A549 (cell line): ENCODE measurements at regions not wholly inside any gene's neighbourhood (a gene's known extent, or its start where the extent isn't known, plus 50 kb on each side); places are given as distances from the start of the nearest gene placed in this dataset.

Experiments
- CBX8 ChIP-seq: fragments of 200-600 bp; sonication (generic); IDR thresholded peaks from 2 replicates; pipeline ENCODE4 v1.6.1; 2016
- EP300 ChIP-seq, 2 experiments: fragments of >200 bp; sonication (Bioruptor Twin); formaldehyde crosslinking; IDR thresholded peaks; 2 replicates in 1 of 2; 3 replicates in 1 of 2; pipeline ENCODE4 v1.6.1; 2016 to 2017
- ESRRA ChIP-seq: fragments of 150-350 bp; IDR thresholded peaks from 2 replicates; pipeline ENCODE4 v1.6.1; 2014; ENCODE audit warnings: mild to moderate bottlenecking, low read length, borderline replicate concordance
- HEYL ChIP-seq: fragments of 250-450 bp; sonication (Bioruptor Pico); IDR thresholded peaks from 2 replicates; pipeline ENCODE4 v1.8.0; 2021; ENCODE audit warnings: mild to moderate bottlenecking, moderate library complexity
- KDM1A ChIP-seq: fragments of 200-600 bp; sonication (generic); IDR thresholded peaks from 2 replicates; pipeline ENCODE4 v1.6.1; 2016; ENCODE audit warnings: low read depth, mild to moderate bottlenecking
- MAFK ChIP-seq: fragments of 450-650 bp; IDR thresholded peaks from 2 replicates; pipeline ENCODE4 v1.6.1; 2014; ENCODE audit not compliant: partially characterized antibody
- MYC ChIP-seq: IDR thresholded peaks from 2 replicates; pipeline ENCODE4 v1.6.1; 2012; ENCODE audit warnings: mild to moderate bottlenecking, inconsistent platforms, low read length, improper control_type of control experiment, borderline replicate concordance
- POLR2A ChIP-seq: IDR thresholded peaks from 2 replicates; pipeline ENCODE4 v1.6.1; 2012; ENCODE audit warnings: mild to moderate bottlenecking, low read length
- TF ChIP-seq, protein P1 (sequence below): fragments of >200 bp; sonication (Bioruptor Twin); formaldehyde crosslinking; IDR thresholded peaks from 3 replicates; pipeline ENCODE4 v1.5.1; 2016
- TF ChIP-seq, protein P2 (sequence below): IDR thresholded peaks from 2 replicates; pipeline ENCODE4 v1.6.1; 2012
- TF ChIP-seq, protein P3 (sequence below): fragments of 200-600 bp; sonication (generic); IDR thresholded peaks from 2 replicates; pipeline ENCODE4 v1.6.1; 2016; ENCODE audit warnings: antibody characterized with exemption, mild to moderate bottlenecking, moderate library complexity

DNA sequence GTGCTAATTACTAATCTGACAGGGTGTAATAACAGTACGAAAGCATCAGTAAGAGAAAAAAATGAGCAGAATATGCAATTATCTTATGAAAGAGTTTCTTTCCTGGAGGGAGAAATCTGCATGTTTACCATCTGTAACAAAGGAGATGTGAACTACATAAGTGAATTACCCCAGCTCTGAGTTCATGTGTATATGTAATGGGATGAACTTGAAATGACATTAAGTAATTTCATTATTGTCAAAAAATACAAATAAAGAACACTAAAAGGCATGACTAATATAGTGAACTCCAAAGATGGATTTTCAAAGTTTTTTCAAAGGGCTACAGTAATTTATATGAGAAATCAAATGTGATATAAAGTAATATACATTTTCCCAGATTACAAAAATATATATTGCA, 944.0 kb downstream of the MAT2B start:
- TF ChIP-seq, protein P1, sequence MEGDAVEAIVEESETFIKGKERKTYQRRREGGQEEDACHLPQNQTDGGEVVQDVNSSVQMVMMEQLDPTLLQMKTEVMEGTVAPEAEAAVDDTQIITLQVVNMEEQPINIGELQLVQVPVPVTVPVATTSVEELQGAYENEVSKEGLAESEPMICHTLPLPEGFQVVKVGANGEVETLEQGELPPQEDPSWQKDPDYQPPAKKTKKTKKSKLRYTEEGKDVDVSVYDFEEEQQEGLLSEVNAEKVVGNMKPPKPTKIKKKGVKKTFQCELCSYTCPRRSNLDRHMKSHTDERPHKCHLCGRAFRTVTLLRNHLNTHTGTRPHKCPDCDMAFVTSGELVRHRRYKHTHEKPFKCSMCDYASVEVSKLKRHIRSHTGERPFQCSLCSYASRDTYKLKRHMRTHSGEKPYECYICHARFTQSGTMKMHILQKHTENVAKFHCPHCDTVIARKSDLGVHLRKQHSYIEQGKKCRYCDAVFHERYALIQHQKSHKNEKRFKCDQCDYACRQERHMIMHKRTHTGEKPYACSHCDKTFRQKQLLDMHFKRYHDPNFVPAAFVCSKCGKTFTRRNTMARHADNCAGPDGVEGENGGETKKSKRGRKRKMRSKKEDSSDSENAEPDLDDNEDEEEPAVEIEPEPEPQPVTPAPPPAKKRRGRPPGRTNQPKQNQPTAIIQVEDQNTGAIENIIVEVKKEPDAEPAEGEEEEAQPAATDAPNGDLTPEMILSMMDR, result no peak
- no peak for TF ChIP-seq EP300 (IDR thresholded peaks at IDR 0.05)
- no peak for TF ChIP-seq POLR2A
- no peak for TF ChIP-seq HEYL (CRISPR knock-in tag)
- TF ChIP-seq CBX8, result no peak
- TF ChIP-seq ESRRA, result no peak
- no peak for TF ChIP-seq MAFK
- no peak for TF ChIP-seq KDM1A
- TF ChIP-seq, protein P2, sequence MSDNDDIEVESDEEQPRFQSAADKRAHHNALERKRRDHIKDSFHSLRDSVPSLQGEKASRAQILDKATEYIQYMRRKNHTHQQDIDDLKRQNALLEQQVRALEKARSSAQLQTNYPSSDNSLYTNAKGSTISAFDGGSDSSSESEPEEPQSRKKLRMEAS, result no peak
- no peak for TF ChIP-seq MYC
- TF ChIP-seq, protein P3, sequence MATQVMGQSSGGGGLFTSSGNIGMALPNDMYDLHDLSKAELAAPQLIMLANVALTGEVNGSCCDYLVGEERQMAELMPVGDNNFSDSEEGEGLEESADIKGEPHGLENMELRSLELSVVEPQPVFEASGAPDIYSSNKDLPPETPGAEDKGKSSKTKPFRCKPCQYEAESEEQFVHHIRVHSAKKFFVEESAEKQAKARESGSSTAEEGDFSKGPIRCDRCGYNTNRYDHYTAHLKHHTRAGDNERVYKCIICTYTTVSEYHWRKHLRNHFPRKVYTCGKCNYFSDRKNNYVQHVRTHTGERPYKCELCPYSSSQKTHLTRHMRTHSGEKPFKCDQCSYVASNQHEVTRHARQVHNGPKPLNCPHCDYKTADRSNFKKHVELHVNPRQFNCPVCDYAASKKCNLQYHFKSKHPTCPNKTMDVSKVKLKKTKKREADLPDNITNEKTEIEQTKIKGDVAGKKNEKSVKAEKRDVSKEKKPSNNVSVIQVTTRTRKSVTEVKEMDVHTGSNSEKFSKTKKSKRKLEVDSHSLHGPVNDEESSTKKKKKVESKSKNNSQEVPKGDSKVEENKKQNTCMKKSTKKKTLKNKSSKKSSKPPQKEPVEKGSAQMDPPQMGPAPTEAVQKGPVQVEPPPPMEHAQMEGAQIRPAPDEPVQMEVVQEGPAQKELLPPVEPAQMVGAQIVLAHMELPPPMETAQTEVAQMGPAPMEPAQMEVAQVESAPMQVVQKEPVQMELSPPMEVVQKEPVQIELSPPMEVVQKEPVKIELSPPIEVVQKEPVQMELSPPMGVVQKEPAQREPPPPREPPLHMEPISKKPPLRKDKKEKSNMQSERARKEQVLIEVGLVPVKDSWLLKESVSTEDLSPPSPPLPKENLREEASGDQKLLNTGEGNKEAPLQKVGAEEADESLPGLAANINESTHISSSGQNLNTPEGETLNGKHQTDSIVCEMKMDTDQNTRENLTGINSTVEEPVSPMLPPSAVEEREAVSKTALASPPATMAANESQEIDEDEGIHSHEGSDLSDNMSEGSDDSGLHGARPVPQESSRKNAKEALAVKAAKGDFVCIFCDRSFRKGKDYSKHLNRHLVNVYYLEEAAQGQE, result no peak
